ENCODE measurements at regions not wholly inside any gene's neighbourhood (a gene's known extent, or its start where the extent isn't known, plus 50 kb on each side); places are given as distances from the start of the nearest gene placed in this dataset.

- no peak overlapping the region for H3K27ac ChIP-seq (ENCODE audit: low read length)
- no peaks in the 10 kb centered on the region for H4K20me1 ChIP-seq (ENCODE audit: insufficient read depth, low read length)
- no peak for DNase-seq
- no peak overlapping the region for H3K4me2 ChIP-seq (ENCODE audit: insufficient read depth, low read length)
- peaks cover 4% of the 10 kb centered on the region for H3K27me3 ChIP-seq (ENCODE audit: insufficient read depth, low read length, poor library complexity)
- no peaks in the 10 kb centered on the region for H3K79me2 ChIP-seq (ENCODE audit: insufficient read depth, low read length)
- TF ChIP-seq, protein P1, sequence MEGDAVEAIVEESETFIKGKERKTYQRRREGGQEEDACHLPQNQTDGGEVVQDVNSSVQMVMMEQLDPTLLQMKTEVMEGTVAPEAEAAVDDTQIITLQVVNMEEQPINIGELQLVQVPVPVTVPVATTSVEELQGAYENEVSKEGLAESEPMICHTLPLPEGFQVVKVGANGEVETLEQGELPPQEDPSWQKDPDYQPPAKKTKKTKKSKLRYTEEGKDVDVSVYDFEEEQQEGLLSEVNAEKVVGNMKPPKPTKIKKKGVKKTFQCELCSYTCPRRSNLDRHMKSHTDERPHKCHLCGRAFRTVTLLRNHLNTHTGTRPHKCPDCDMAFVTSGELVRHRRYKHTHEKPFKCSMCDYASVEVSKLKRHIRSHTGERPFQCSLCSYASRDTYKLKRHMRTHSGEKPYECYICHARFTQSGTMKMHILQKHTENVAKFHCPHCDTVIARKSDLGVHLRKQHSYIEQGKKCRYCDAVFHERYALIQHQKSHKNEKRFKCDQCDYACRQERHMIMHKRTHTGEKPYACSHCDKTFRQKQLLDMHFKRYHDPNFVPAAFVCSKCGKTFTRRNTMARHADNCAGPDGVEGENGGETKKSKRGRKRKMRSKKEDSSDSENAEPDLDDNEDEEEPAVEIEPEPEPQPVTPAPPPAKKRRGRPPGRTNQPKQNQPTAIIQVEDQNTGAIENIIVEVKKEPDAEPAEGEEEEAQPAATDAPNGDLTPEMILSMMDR (IDR thresholded peaks at IDR 0.05; ENCODE audit: borderline replicate concordance, extremely low read depth, low read length, poor library complexity, severe bottlenecking) = no peak
- TF ChIP-seq EZH2 (IDR thresholded peaks at IDR 0.05; ENCODE audit: borderline replicate concordance, low read depth, low read length, severe bottlenecking) = no peak
- no peaks in the 10 kb centered on the region for H3K36me3 ChIP-seq (ENCODE audit: insufficient read depth, low read length)
- ATAC-seq (ENCODE audit: insufficient read depth, low read depth) = no peak
- H2AFZ ChIP-seq (ENCODE audit: low read depth, low read length) = no peak overlapping the region
- H3K4me3 ChIP-seq (ENCODE audit: low read depth in 1 of 2, low read length in 2 of 2) = no peak overlapping the region
- no peaks in the 10 kb centered on the region for H3K9me3 ChIP-seq (ENCODE audit: insufficient read depth, low read length, severe bottlenecking)
- H3K9ac ChIP-seq (ENCODE audit: low read depth, low read length) = no peak overlapping the region
- no peaks in the 10 kb centered on the region for H3K4me1 ChIP-seq (ENCODE audit: insufficient read depth, low read length)
Observed at GRCh38 chr18:78199611-78200010, 780.0 kb upstream of the SALL3 start.

DNA sequence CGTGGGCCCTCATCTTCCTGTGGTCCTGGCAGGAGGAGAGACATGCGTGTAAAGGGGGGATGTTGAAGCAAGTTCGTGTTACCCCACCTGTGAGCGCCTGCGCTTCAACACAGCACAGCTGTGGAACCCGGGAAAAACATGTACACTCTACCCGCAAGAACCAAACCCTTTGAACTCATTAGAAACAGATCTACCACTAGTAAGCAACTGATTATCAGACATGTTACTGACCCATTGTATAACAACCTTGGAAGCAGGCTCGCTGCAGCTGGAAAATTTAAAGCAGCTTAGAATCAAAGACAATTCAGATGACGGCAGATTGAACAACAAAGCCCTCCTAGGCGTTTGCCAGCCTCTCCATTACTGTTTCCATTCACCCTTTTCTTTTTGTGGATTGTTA is 771.7 kb upstream of the SALL3 start:
- Histone ChIP-seq H4K20me1 (ENCODE audit: insufficient read depth, low read length) (no peaks in the 10 kb centered on the region), H3K36me3 (ENCODE audit: insufficient read depth, low read length) (no peaks in the 10 kb centered on the region), H3K4me1 (ENCODE audit: insufficient read depth, low read length) (no peaks in the 10 kb centered on the region), H3K4me2 (ENCODE audit: insufficient read depth, low read length) (no peak overlapping the region), H3K9ac (ENCODE audit: low read depth, low read length) (no peak overlapping the region), H3K79me2 (ENCODE audit: insufficient read depth, low read length) (no peaks in the 10 kb centered on the region), H3K9me3 (ENCODE audit: insufficient read depth, low read length, severe bottlenecking) (no peaks in the 10 kb centered on the region), H3K27ac (ENCODE audit: low read length) (no peak overlapping the region), H3K27me3 (ENCODE audit: insufficient read depth, low read length, poor library complexity) (peaks cover 4% of the 10 kb centered on the region), H2AFZ (ENCODE audit: low read depth, low read length) (no peak overlapping the region), H3K4me3 (ENCODE audit: low read depth in 1 of 2, low read length in 2 of 2) (no peak overlapping the region)
- TF ChIP-seq, protein P1 (IDR thresholded peaks at IDR 0.05; ENCODE audit: borderline replicate concordance, extremely low read depth, low read length, poor library complexity, severe bottlenecking) = no peak
- no peak for TF ChIP-seq EZH2 (IDR thresholded peaks at IDR 0.05; ENCODE audit: borderline replicate concordance, low read depth, low read length, severe bottlenecking)
- no peak for ATAC-seq (ENCODE audit: insufficient read depth, low read depth)
- DNase-seq = no peak

DNA sequence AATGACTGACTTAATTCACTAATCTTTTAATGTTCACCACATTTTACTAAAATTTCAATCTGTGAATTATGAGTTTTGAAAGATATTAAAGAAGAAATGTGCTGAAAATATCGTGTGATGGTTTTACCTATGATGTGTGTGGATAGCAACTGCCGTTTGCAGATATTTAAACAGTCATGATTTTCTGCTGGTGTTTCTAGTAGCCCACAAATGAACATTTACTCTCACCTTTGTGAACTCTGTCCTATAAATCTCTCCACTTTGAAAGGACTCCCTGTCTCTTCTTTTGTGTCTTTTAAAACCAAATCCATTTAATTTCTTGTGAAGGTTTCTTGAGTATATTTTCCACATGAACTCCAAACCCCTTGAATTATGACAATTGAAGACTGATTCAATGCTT is 771.2 kb upstream of the SALL3 start:
- no peaks in the 10 kb centered on the region for H3K36me3 ChIP-seq (ENCODE audit: insufficient read depth, low read length)
- ATAC-seq (ENCODE audit: insufficient read depth, low read depth) (no peak), DNase-seq (no peak)
- no peaks in the 10 kb centered on the region for H4K20me1 ChIP-seq (ENCODE audit: insufficient read depth, low read length)
- no peaks in the 10 kb centered on the region for H3K79me2 ChIP-seq (ENCODE audit: insufficient read depth, low read length)
- no peak overlapping the region for H3K4me3 ChIP-seq (ENCODE audit: low read depth in 1 of 2, low read length in 2 of 2)
- peaks cover 4% of the 10 kb centered on the region for H3K27me3 ChIP-seq (ENCODE audit: insufficient read depth, low read length, poor library complexity)
- H3K4me2 ChIP-seq (ENCODE audit: insufficient read depth, low read length) = no peak overlapping the region
- no peak overlapping the region for H2AFZ ChIP-seq (ENCODE audit: low read depth, low read length)
- H3K9me3 ChIP-seq (ENCODE audit: insufficient read depth, low read length, severe bottlenecking) = no peaks in the 10 kb centered on the region
- no peak overlapping the region for H3K27ac ChIP-seq (ENCODE audit: low read length)
- TF ChIP-seq, protein P1 (IDR thresholded peaks at IDR 0.05; ENCODE audit: borderline replicate concordance, extremely low read depth, low read length, poor library complexity, severe bottlenecking) = no peak
- no peak for TF ChIP-seq EZH2 (IDR thresholded peaks at IDR 0.05; ENCODE audit: borderline replicate concordance, low read depth, low read length, severe bottlenecking)
- H3K9ac ChIP-seq (ENCODE audit: low read depth, low read length) = no peak overlapping the region
- no peaks in the 10 kb centered on the region for H3K4me1 ChIP-seq (ENCODE audit: insufficient read depth, low read length)

Data from DND-41 (cell line).